Lung (tissue), 11 donors: ENCODE measurements at regions not wholly inside any gene's neighbourhood (a gene's known extent, or its start where the extent isn't known, plus 50 kb on each side); places are given as distances from the start of the nearest gene placed in this dataset.

Experiments used
- ATAC-seq: fragments of 200-7000 bp; cut with Tn5 transposase; one replicate; pipeline ENCODE4 v1.9.1; 2020; ENCODE audit warnings: moderate number of reproducible peaks; ENCODE audit not compliant: insufficient read depth, low FRiP score
- DNase-seq, 3 donors: peaks; one replicate each; pipeline ENCODE4 v3.0.0-alpha.2; 2013 to 2017
- H3K27ac ChIP-seq, 2 donors: one replicate each; pipeline ENCODE4 v1.5.1; 2013; ENCODE audit warnings: mild to moderate bottlenecking in 2 of 2, moderate library complexity in 2 of 2, control low read depth in 1 of 2, inconsistent platforms in 1 of 2, low read depth in 1 of 2, low read length in 1 of 2
- H3K27me3 ChIP-seq, 3 donors: one replicate each; pipeline ENCODE4 v1.5.1; 2013; ENCODE audit warnings: low read length in 2 of 3; ENCODE audit not compliant: control insufficient read depth in 3 of 3, insufficient read depth in 3 of 3
- H3K36me3 ChIP-seq, 4 donors: one replicate each; pipeline ENCODE4 v1.5.1; 2013; ENCODE audit warnings: low read length in 4 of 4, mild to moderate bottlenecking in 1 of 4, moderate library complexity in 1 of 4; ENCODE audit not compliant: control insufficient read depth in 4 of 4, insufficient read depth in 4 of 4
- H3K4me1 ChIP-seq, 5 donors: one replicate each; pipeline ENCODE4 v1.5.1; 2013; ENCODE audit warnings: low read length in 5 of 5, mild to moderate bottlenecking in 2 of 5, moderate library complexity in 1 of 5; ENCODE audit not compliant: control insufficient read depth in 5 of 5, insufficient read depth in 5 of 5
- H3K4me3 ChIP-seq: one replicate; pipeline ENCODE4 v1.5.1; 2013; ENCODE audit warnings: mild to moderate bottlenecking, control low read depth, moderate library complexity
- H3K9ac ChIP-seq, 2 donors: one replicate each; pipeline ENCODE4 v1.5.1; 2013; ENCODE audit warnings: low read length in 2 of 2, control low read depth in 1 of 2; ENCODE audit not compliant: insufficient read depth in 1 of 2
- H3K9me3 ChIP-seq, 4 donors: one replicate each; pipeline ENCODE4 v1.5.1; 2013; ENCODE audit warnings: low read length in 3 of 4, mild to moderate bottlenecking in 1 of 4, moderate library complexity in 1 of 4; ENCODE audit not compliant: control insufficient read depth in 4 of 4, insufficient read depth in 3 of 4
- CTCF ChIP-seq: IDR thresholded peaks from 2 replicates; pipeline ENCODE4 v1.5.1; 2012; ENCODE audit warnings: mild to moderate bottlenecking; ENCODE audit errors: control extremely low read depth, extremely low read depth
- WGBS, 2 donors: extraction: QIAGEN DNeasy Blood & Tissue Kit; methylation state at CpG; one replicate each; pipeline ENCODE4 v1.1.7; 2013; 5-methylcytosine and 5-hydroxymethylcytosine counted together
- donor health status: control.
- donor health status: control.
- donor health status: Bipolar disorder and iron deficiency.
- donor health status: healthy.
- donor health status: DM: yes; HTN: yes; CAD: no.

GRCh38 chr7:25348104-25348503 is 119.8 kb upstream of the NPVF start:
- no peak for ATAC-seq
- H3K27ac ChIP-seq: no peak overlapping the region
- no peak for TF ChIP-seq CTCF
- 75 to 83% methylated on average over 3 of the region's 3 CpGs for WGBS, 2 donors
- H3K9me3 ChIP-seq: no peaks in the 10 kb centered on the region
- peak overlapping the region in 1 of 2 donors; percentile 17 for H3K9ac ChIP-seq
- no peaks in the 10 kb centered on the region for H3K36me3 ChIP-seq
- H3K27me3 ChIP-seq: no peaks in the 10 kb centered on the region
- peaks cover 0 to 38% (median 5%) of the 10 kb centered on the region in 5 donors for H3K4me1 ChIP-seq
- DNase-seq: peak; percentile 12 to 81 (median 73)
- H3K4me3 ChIP-seq: no peak overlapping the region

GRCh38 chr7:25349283-25350017 is 121.2 kb upstream of the NPVF start:
- Histone ChIP-seq H3K9ac (no peak overlapping the region), H3K4me1 (peaks cover 0 to 38% (median 5%) of the 10 kb centered on the region in 5 donors), H3K36me3 (no peaks in the 10 kb centered on the region), H3K9me3 (no peaks in the 10 kb centered on the region), H3K27me3 (no peaks in the 10 kb centered on the region), H3K27ac (no peak overlapping the region), H3K4me3 (no peak overlapping the region)
- WGBS, 2 donors: 75 to 92% methylated on average over 6 of the region's 6 CpGs
- ATAC-seq (no peak), DNase-seq (peak in 1 of 3 donors; percentile 22)
- TF ChIP-seq CTCF: no peak

GRCh38 chr7:25350041-25350440 is 121.8 kb upstream of the NPVF start:
- no peaks in the 10 kb centered on the region for H3K27me3 ChIP-seq
- H3K36me3 ChIP-seq: no peaks in the 10 kb centered on the region
- H3K27ac ChIP-seq: no peak overlapping the region
- no peak for ATAC-seq
- no peaks in the 10 kb centered on the region for H3K9me3 ChIP-seq
- H3K4me3 ChIP-seq: no peak overlapping the region
- TF ChIP-seq CTCF: no peak
- WGBS, 2 donors: 87 to 93% methylated on average over 6 of the region's 6 CpGs
- peaks cover 0 to 38% (median 5%) of the 10 kb centered on the region in 5 donors for H3K4me1 ChIP-seq
- H3K9ac ChIP-seq: no peak overlapping the region
- no peak for DNase-seq

GRCh38 chr7:25351761-25352160 is 123.5 kb upstream of the NPVF start:
- Histone ChIP-seq H3K9me3 (no peaks in the 10 kb centered on the region), H3K9ac (no peak overlapping the region), H3K27me3 (no peaks in the 10 kb centered on the region), H3K4me1 (peaks cover 0 to 31% (median 5%) of the 10 kb centered on the region in 5 donors), H3K27ac (no peak overlapping the region), H3K36me3 (no peaks in the 10 kb centered on the region), H3K4me3 (no peak overlapping the region)
- TF ChIP-seq CTCF: no peak
- WGBS, 2 donors: 93 to 94% methylated on average over 4 of the region's 4 CpGs
- no peak for ATAC-seq
- no peak for DNase-seq
